SK-MEL-5 (cell line): ENCODE measurements at regions not wholly inside any gene's neighbourhood (a gene's known extent, or its start where the extent isn't known, plus 50 kb on each side); places are given as distances from the start of the nearest gene placed in this dataset.

Source experiments
- DNase-seq: peaks from one replicate; pipeline ENCODE4 v3.0.0-alpha.2; 2016; ENCODE audit warnings: low read depth, low spot score
- in situ Hi-C: cut with HindIII; loops from 2 replicates; pipeline ENCODE4 v1.10.0; 2016; ENCODE audit warnings: low sequenced_read_pairs, high pct_unique_total_duplicates, low pct_unique_long_range_greater_than_20kb

- in situ Hi-C loops: no loop called here
- DNase-seq: peak; percentile 66
Observed at GRCh38 chr1:94329986-94330385, 88.2 kb upstream of the ABCD3 start.

- in situ Hi-C loops: no loop called here
Observed at GRCh38 chr1:94329276-94329675, 88.9 kb upstream of the ABCD3 start.

GRCh38 chr1:94327001-94327690 lies 89.8 kb upstream of the ARHGAP29 start:
- DNase-seq: no peak
- in situ Hi-C loops: no loop called here

More at GRCh38 chr1:94329276-94329675, 88.9 kb upstream of the ABCD3 start:
- DNase-seq: no peak

GRCh38 chr1:94326329-94326728 lies 88.9 kb upstream of the ARHGAP29 start:
- no peak for DNase-seq
- in situ Hi-C loops: no loop called here

GRCh38 chr1:94325377-94326302 lies 88.3 kb upstream of the ARHGAP29 start:
- DNase-seq: peak; percentile 78
- in situ Hi-C loops: no loop called here

GRCh38 chr1:94324178-94324544 lies 86.8 kb upstream of the ARHGAP29 start:
- in situ Hi-C loops: no loop called here
- DNase-seq: no peak

- in situ Hi-C loops: no loop called here
- DNase-seq: no peak
Observed at GRCh38 chr1:94323311-94324177, 86.2 kb upstream of the ARHGAP29 start.

- in situ Hi-C loops: no loop called here
Observed at GRCh38 chr1:94322696-94323095, 85.3 kb upstream of the ARHGAP29 start.

GRCh38 chr1:94321662-94322061 lies 84.3 kb upstream of the ARHGAP29 start:
- no peak for DNase-seq
- in situ Hi-C loops: no loop called here

More at GRCh38 chr1:94322696-94323095, 85.3 kb upstream of the ARHGAP29 start:
- no peak for DNase-seq

GRCh38 chr1:94319319-94320102 lies 82.1 kb upstream of the ARHGAP29 start:
- no peak for DNase-seq
- in situ Hi-C loops: no loop called here

GRCh38 chr1:94318505-94319030 lies 81.2 kb upstream of the ARHGAP29 start:
- DNase-seq: no peak
- in situ Hi-C loops: no loop called here

- in situ Hi-C loops: no loop called here
- DNase-seq: no peak
Observed at GRCh38 chr1:94317790-94318188, 80.4 kb upstream of the ARHGAP29 start.

GRCh38 chr1:94316836-94317789 lies 79.7 kb upstream of the ARHGAP29 start:
- no peak for DNase-seq
- in situ Hi-C loops: no loop called here

GRCh38 chr1:94316183-94316582 lies 78.8 kb upstream of the ARHGAP29 start:
- DNase-seq: no peak
- in situ Hi-C loops: no loop called here

GRCh38 chr1:94315552-94316116 lies 78.2 kb upstream of the ARHGAP29 start:
- DNase-seq: no peak
- in situ Hi-C loops: no loop called here
